Adrenal gland (tissue), 9 donors: ENCODE measurements at regions not wholly inside any gene's neighbourhood (a gene's known extent, or its start where the extent isn't known, plus 50 kb on each side); places are given as distances from the start of the nearest gene placed in this dataset.

ENCODE experiments used
- DNase-seq, 7 donors: peaks; one replicate each; pipeline ENCODE4 v3.0.0-alpha.2; 2019 to 2020
- H3K27ac ChIP-seq, 5 donors: fragments of 200-600 bp; sonication (generic) in 4 of 5; 1 replicate in 3 of 5; 2 replicates in 2 of 5; pipeline versions ENCODE4 v1.5.1 to v1.8.0; 2016 to 2020; ENCODE audit warnings: mild to moderate bottlenecking in 1 of 5
- H3K27me3 ChIP-seq: fragments of 200-600 bp; 2 replicates; pipeline ENCODE4 v1.8.0; 2021
- H3K36me3 ChIP-seq, 2 donors: fragments of 200-600 bp; replicated peaks in 1 of 2; 1 replicate in 1 of 2; 2 replicates in 1 of 2; pipeline versions ENCODE4 v1.5.1 to v1.8.0; 2018 to 2022
- H3K4me1 ChIP-seq, 2 donors: fragments of 200-600 bp; replicated peaks in 1 of 2; 1 replicate in 1 of 2; 2 replicates in 1 of 2; pipeline versions ENCODE4 v1.5.1 to v1.8.0; 2018 to 2021
- H3K4me3 ChIP-seq, 4 donors: fragments of 200-600 bp; sonication (generic) in 3 of 4; one replicate each; pipeline ENCODE4 v1.5.1; 2016 to 2018
- H3K9me3 ChIP-seq, 3 donors: fragments of 200-600 bp; sonication (generic) in 1 of 3; replicated peaks in 1 of 3; 1 replicate in 2 of 3; 2 replicates in 1 of 3; pipeline versions ENCODE4 v1.5.1 to v1.8.0; 2016 to 2021
- POLR2A ChIP-seq, 2 donors: fragments of 450-650 bp; IDR thresholded peaks; one replicate each; pipeline ENCODE4 v1.6.1; 2017; ENCODE audit warnings: antibody characterized with exemption in 2 of 2, mild to moderate bottlenecking in 2 of 2, moderate library complexity in 1 of 2
- WGBS, 4 donors: extraction: QIAGEN DNeasy Blood & Tissue Kit in 2 of 4; methylation state at CpG; one replicate each; pipeline versions ENCODE4 v1.1.5 to v1.1.7; 2013 to 2017; 5-methylcytosine and 5-hydroxymethylcytosine counted together
- intact Hi-C, 2 donors: fragments of 100-400 bp; cut with DNase I; formaldehyde crosslinking; loops; one replicate each; pipeline versions ENCODE4 v1.14.1 to v1.15.0; 2022 to 2023
- TF ChIP-seq, protein P1 (sequence below), 6 experiments: fragments of 450-650 bp in 4 of 6; fragments of 200-600 bp in 2 of 6; sonication (generic) in 1 of 6; IDR thresholded peaks; 1 replicate in 5 of 6; 2 replicates in 1 of 6; pipeline versions ENCODE4 v1.5.1 to v1.8.0; 2016 to 2021; ENCODE audit warnings: antibody characterized with exemption in 6 of 6, mild to moderate bottlenecking in 2 of 6, moderate library complexity in 1 of 6
- donor health status: healthy with polysubstance abuse.
- donor health status: Bipolar disorder and iron deficiency.
- donor health status: DM: yes; HTN: yes; CAD: no.
- donor health status: DM: no; HTN: no; CAD: no.
- donor health status: DM: no; HTN: no; CAD: no.

DNA sequence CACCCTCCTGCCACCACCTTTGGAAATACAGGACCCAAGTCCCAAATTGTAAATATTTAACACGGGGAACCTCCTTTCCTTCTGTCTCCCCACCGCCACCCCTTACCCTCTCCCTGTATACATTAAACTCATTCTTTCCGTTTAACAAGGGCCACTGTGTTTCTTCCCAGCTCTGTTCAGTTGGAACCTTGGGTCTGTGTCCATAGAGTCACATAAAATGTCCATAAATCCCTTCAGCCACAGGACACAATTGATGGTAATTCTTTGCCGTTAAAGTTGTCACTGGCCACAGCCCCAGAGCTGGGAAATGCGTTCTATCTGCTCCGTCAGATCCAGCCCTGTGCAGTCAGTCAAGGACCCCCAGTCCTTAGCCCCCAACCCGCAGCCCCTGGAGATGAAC is 49.9 kb upstream of the FZD7 start:
- TF ChIP-seq, protein P1, sequence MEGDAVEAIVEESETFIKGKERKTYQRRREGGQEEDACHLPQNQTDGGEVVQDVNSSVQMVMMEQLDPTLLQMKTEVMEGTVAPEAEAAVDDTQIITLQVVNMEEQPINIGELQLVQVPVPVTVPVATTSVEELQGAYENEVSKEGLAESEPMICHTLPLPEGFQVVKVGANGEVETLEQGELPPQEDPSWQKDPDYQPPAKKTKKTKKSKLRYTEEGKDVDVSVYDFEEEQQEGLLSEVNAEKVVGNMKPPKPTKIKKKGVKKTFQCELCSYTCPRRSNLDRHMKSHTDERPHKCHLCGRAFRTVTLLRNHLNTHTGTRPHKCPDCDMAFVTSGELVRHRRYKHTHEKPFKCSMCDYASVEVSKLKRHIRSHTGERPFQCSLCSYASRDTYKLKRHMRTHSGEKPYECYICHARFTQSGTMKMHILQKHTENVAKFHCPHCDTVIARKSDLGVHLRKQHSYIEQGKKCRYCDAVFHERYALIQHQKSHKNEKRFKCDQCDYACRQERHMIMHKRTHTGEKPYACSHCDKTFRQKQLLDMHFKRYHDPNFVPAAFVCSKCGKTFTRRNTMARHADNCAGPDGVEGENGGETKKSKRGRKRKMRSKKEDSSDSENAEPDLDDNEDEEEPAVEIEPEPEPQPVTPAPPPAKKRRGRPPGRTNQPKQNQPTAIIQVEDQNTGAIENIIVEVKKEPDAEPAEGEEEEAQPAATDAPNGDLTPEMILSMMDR (IDR thresholded peaks at IDR 0.05): no peak
- no peak for TF ChIP-seq POLR2A (IDR thresholded peaks at IDR 0.05)
- Histone ChIP-seq H3K27ac (no peak overlapping the region), H3K4me3 (no peak overlapping the region), H3K4me1 (no peaks in the 10 kb centered on the region), H3K36me3 (no peaks in the 10 kb centered on the region), H3K27me3 (no peaks in the 10 kb centered on the region), H3K9me3 (no peaks in the 10 kb centered on the region)
- intact Hi-C loops: no loop called here
- DNase-seq: no peak
- WGBS, 4 donors: 86 to 98% (median 91%) methylated on average over 7 of the region's 7 CpGs
